OCI-LY7 (cell line): ENCODE measurements at regions not wholly inside any gene's neighbourhood (a gene's known extent, or its start where the extent isn't known, plus 50 kb on each side); places are given as distances from the start of the nearest gene placed in this dataset.
"Not testable (repeated sequence)": the region's sequence is repeated elsewhere in the genome, so short reads cannot be mapped to it uniquely, and the experiment has no call there.

Experiments
- BruUV-seq: library from RNA; stranded (reverse); fragments of 400-500 nt; replicated peaks from 2 replicates; lab custom pipeline; 2021; lab: Mats Ljungman, UMichigan
- CTCF ChIA-PET: fragments of 300-600 bp; sonication (Branson Sonifier 250); formaldehyde crosslinking; loops from one replicate; lab custom pipeline; 2022; ENCODE audit warnings: antibody characterized with exemption; ENCODE audit not compliant: unreplicated experiment; lab: Charles Lee
- POLR2A ChIA-PET: fragments of 300-600 bp; sonication (Branson Sonifier 250); formaldehyde crosslinking; loops from one replicate; lab custom pipeline; 2022; ENCODE audit warnings: antibody characterized with exemption; lab: Charles Lee
- DNase-seq: peaks from one replicate; pipeline ENCODE4 v3.0.0-alpha.2; 2015; ENCODE audit warnings: low spot score
- H2AFZ ChIP-seq: fragments of 200-600 bp; sonication (generic), shearing (Covaris generic); 2 replicates; pipeline ENCODE4 v1.6.1; 2014; ENCODE audit warnings: mild to moderate bottlenecking, antibody characterized with exemption, low read length, moderate library complexity
- H3K27ac ChIP-seq: fragments of 200-600 bp; sonication (generic); 2 replicates; pipeline ENCODE4 v1.5.1; 2014; ENCODE audit warnings: mixed run types, low read depth, mild to moderate bottlenecking, moderate library complexity, low read length, inconsistent platforms; ENCODE audit not compliant: poor library complexity, severe bottlenecking
- H3K36me3 ChIP-seq: fragments of 200-600 bp; sonication (generic); 2 replicates; pipeline ENCODE4 v1.6.1; 2014; ENCODE audit warnings: mild to moderate bottlenecking, antibody characterized with exemption, low read length, moderate library complexity, mixed read lengths; ENCODE audit not compliant: insufficient read depth
- H3K4me1 ChIP-seq: fragments of 200-600 bp; sonication (generic); 2 replicates; pipeline ENCODE4 v1.5.1; 2014; ENCODE audit warnings: mild to moderate bottlenecking, low read length; ENCODE audit not compliant: insufficient read depth, poor library complexity, severe bottlenecking
- H3K4me2 ChIP-seq: fragments of 200-600 bp; sonication (generic); 2 replicates; pipeline ENCODE4 v1.6.1; 2014; ENCODE audit warnings: mild to moderate bottlenecking, low read length
- H3K4me3 ChIP-seq: fragments of 200-600 bp; sonication (generic); 2 replicates; pipeline ENCODE4 v1.5.1; 2014; ENCODE audit warnings: mild to moderate bottlenecking, low read depth, low read length; ENCODE audit not compliant: poor library complexity, severe bottlenecking
- H3K79me2 ChIP-seq: fragments of 200-600 bp; sonication (generic); 2 replicates; pipeline ENCODE4 v1.6.1; 2016; ENCODE audit warnings: low read depth, mild to moderate bottlenecking, low read length, moderate library complexity, mixed read lengths; ENCODE audit not compliant: insufficient read depth
- H3K9me2 ChIP-seq: fragments of 200-600 bp; sonication (generic); 2 replicates; pipeline ENCODE4 v1.6.1; 2016; ENCODE audit warnings: mild to moderate bottlenecking, low read length, mixed read lengths; ENCODE audit not compliant: insufficient read depth
- H3K9me3 ChIP-seq: fragments of 200-600 bp; sonication (generic); 2 replicates; pipeline ENCODE4 v1.6.1; 2014; ENCODE audit warnings: mild to moderate bottlenecking, mixed run types, low read length, mixed read lengths
- H4K20me1 ChIP-seq: fragments of 200-600 bp; sonication (generic); 2 replicates; pipeline ENCODE4 v1.6.1; 2014; ENCODE audit warnings: mild to moderate bottlenecking, antibody characterized with exemption, low read length, moderate library complexity, mixed read lengths; ENCODE audit not compliant: insufficient read depth
- EZH2phosphoT487 ChIP-seq: fragments of 200-600 bp; sonication (generic); IDR thresholded peaks from 2 replicates; pipeline ENCODE4 v1.6.1; 2018; ENCODE audit warnings: low read depth, borderline replicate concordance, mild to moderate bottlenecking, mixed run types, antibody characterized with exemption, low read length, moderate library complexity, mixed read lengths
- intact Hi-C: fragments of 100-400 bp; cut with micrococcal nuclease; formaldehyde crosslinking; loops from one replicate; pipeline ENCODE4 v1.10.0; 2022; ENCODE audit not compliant: unreplicated experiment
- TF ChIP-seq, protein P1 (sequence below): fragments of 200-600 bp; sonication (generic); conservative IDR thresholded peaks from 2 replicates; pipeline ENCODE4 v1.5.1; 2014; ENCODE audit warnings: mild to moderate bottlenecking, antibody characterized with exemption, low read length, moderate library complexity, mixed read lengths

DNA sequence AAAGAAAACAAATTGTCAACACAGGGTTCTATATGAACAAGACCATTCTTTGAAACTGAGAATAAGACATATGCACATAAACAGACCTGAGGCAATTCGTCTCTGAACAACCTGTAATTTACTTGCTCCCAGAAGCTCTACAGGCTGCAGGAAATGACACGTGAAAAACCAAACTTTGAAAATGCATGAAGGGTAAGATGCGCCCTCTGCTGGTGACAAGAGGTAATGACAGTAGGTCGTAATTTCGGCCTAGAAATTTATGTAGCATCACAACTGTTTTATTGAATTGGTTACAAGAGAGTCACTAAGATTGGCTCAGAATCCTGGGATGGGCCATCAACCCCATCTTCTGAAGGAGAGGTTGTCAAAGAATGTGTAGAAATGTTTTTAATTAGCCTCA is 276.5 kb downstream of the PPP4R3C start:
- no peaks in the 10 kb centered on the region for H3K9me2 ChIP-seq
- no TSS peak for BruUV-seq
- intact Hi-C loops = loop anchor here (2.0 to 5.0 kb wide), 2 partner anchors 404 to 534 kb away; no protein-coding TSS in a partner anchor

DNA sequence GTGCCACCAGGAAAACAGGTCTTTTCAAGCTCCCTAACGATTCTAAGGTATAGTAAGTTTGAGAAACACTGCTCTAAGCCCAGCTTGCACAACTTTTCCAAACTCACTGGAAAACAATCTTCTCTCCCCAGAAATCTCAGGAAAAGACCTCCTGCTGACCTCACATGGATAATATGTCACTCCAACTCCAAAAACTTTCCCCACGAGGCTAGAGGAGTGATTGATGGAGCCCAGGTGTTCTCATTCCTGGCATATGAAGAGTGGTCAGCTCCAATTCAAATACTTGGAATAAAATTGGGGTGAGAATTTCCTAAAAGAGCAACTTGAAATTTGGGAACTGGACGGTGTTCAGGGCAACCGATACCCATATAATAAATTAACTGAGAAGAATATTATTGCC is 299.9 kb downstream of the PPP4R3C start:
- Histone ChIP-seq H3K79me2 (no peaks in the 10 kb centered on the region), H3K36me3 (no peaks in the 10 kb centered on the region), H3K9me3 (no peaks in the 10 kb centered on the region), H3K4me1 (no peaks in the 10 kb centered on the region), H3K4me2 (no peak overlapping the region), H3K27ac (no peak overlapping the region), H2AFZ (no peak overlapping the region), H4K20me1 (no peaks in the 10 kb centered on the region), H3K4me3 (no peak overlapping the region), H3K9me2 (no peaks in the 10 kb centered on the region)
- intact Hi-C loops = no loop called here
- POLR2A ChIA-PET = interaction anchor here (0.6 kb wide), 1 partner anchor 141 kb away, joined by 3 read pairs; no protein-coding TSS in a partner anchor
- no TSS peak for BruUV-seq
- DNase-seq = no peak
- CTCF ChIA-PET = no interaction called here
- TF ChIP-seq, protein P1, sequence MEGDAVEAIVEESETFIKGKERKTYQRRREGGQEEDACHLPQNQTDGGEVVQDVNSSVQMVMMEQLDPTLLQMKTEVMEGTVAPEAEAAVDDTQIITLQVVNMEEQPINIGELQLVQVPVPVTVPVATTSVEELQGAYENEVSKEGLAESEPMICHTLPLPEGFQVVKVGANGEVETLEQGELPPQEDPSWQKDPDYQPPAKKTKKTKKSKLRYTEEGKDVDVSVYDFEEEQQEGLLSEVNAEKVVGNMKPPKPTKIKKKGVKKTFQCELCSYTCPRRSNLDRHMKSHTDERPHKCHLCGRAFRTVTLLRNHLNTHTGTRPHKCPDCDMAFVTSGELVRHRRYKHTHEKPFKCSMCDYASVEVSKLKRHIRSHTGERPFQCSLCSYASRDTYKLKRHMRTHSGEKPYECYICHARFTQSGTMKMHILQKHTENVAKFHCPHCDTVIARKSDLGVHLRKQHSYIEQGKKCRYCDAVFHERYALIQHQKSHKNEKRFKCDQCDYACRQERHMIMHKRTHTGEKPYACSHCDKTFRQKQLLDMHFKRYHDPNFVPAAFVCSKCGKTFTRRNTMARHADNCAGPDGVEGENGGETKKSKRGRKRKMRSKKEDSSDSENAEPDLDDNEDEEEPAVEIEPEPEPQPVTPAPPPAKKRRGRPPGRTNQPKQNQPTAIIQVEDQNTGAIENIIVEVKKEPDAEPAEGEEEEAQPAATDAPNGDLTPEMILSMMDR = no peak
- TF ChIP-seq EZH2phosphoT487 = no peak

More for the DNA sequence above, 276.5 kb downstream of the PPP4R3C start:
- H3K27ac ChIP-seq = no peak overlapping the region
- DNase-seq = peak; percentile 30
- no peak overlapping the region for H3K4me3 ChIP-seq
- H3K36me3 ChIP-seq = no peaks in the 10 kb centered on the region
- H4K20me1 ChIP-seq = no peaks in the 10 kb centered on the region
- H3K9me3 ChIP-seq = no peaks in the 10 kb centered on the region
- H2AFZ ChIP-seq = peak overlapping the region; percentile 64
- H3K4me2 ChIP-seq = no peak overlapping the region
- POLR2A ChIA-PET = interaction anchor here (0.7 kb wide), 2 partner anchors 54 to 97 kb away, joined by 3 to 4 read pairs; no protein-coding TSS in a partner anchor
- no peak for TF ChIP-seq EZH2phosphoT487
- TF ChIP-seq, protein P1 = peak; percentile 79
- CTCF ChIA-PET = no interaction called here
- no peaks in the 10 kb centered on the region for H3K79me2 ChIP-seq
- no peaks in the 10 kb centered on the region for H3K4me1 ChIP-seq

DNA sequence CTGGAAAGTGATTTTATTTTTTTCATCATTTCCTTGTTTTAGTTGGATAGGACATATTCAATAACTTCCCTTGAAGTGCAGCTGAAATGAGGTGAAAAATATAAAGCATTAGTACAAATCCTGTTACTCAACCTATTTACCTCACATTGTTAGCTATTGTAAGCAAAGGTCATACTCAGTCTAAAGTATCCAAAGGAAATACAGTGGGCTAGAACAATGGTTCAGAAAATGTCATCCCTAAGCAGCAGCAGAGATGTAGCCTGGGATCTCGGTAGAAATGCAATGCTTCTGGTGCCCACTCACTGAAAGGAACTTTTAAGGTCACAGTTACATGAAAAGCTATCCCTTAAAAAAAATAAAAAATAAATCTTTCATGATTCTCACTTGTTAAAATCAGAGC is 300.6 kb downstream of the PPP4R3C start:
- Histone ChIP-seq H3K4me1 (no peaks in the 10 kb centered on the region), H3K36me3 (no peaks in the 10 kb centered on the region), H3K9me3 (no peaks in the 10 kb centered on the region), H3K9me2 (no peaks in the 10 kb centered on the region), H4K20me1 (no peaks in the 10 kb centered on the region), H3K4me2 (no peak overlapping the region), H3K79me2 (no peaks in the 10 kb centered on the region), H2AFZ (no peak overlapping the region), H3K27ac (no peak overlapping the region), H3K4me3 (no peak overlapping the region)
- no peak for DNase-seq
- TF ChIP-seq, protein P1 = no peak
- no peak for TF ChIP-seq EZH2phosphoT487
- BruUV-seq = no TSS peak
- ChIA-PET CTCF (no interaction called here), POLR2A (interaction anchor here (0.6 kb wide), 1 partner anchor 17 kb away, joined by 3 read pairs; no protein-coding TSS in a partner anchor)
- intact Hi-C loops = no loop called here

DNA sequence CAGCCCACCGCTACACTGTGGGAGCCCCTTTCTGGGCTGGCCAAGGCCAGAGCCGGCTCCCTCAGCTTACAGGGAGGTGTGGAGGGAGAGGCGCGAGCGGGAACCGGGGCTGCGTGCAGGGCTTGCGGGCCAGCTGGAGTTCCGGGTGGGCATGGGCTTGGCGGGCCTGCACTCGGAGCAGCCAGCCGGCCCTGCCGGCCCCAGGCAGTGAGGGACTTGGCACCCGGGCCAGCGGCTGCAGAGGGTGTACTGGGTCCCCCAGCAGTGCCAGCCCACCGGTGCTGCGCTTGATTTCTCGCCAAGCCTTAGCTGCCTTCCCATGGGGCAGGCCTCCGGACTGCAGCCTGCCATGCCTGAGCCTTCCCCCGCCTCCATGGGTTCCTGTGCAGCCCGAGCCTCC is 306.2 kb downstream of the PPP4R3C start:
- H3K9me2 ChIP-seq, DNase-seq, POLR2A ChIA-PET, BruUV-seq, H3K4me2 ChIP-seq, H3K27ac ChIP-seq, intact Hi-C loops, H2AFZ ChIP-seq, H3K36me3 ChIP-seq, H3K4me1 ChIP-seq, H4K20me1 ChIP-seq, CTCF ChIA-PET, H3K79me2 ChIP-seq, H3K9me3 ChIP-seq, H3K4me3 ChIP-seq: not testable (repeated sequence)
